ENCODE measurements at regions not wholly inside any gene's neighbourhood (a gene's known extent, or its start where the extent isn't known, plus 50 kb on each side); places are given as distances from the start of the nearest gene placed in this dataset.

GRCh38 chr1:112322983-112323678 lies 72.9 kb upstream of the CTTNBP2NL start:
- H3K9me2 ChIP-seq (replicated peaks; ENCODE audit: low read depth, low read length): no peaks in the 10 kb centered on the region
- peaks cover 6% of the 10 kb centered on the region for H3K27me3 ChIP-seq (ENCODE audit: insufficient read depth, low read length, poor library complexity, severe bottlenecking)
- no peaks in the 10 kb centered on the region for H4K20me1 ChIP-seq (ENCODE audit: insufficient read depth, low read length, poor library complexity, severe bottlenecking)
- no peak overlapping the region for H3K4me3 ChIP-seq (ENCODE audit: low read length, poor library complexity, severe bottlenecking)
- H3F3A ChIP-seq (ENCODE audit: low read depth): no peaks in the 10 kb centered on the region
- H3K36me3 ChIP-seq (ENCODE audit: insufficient read depth, low read length): no peaks in the 10 kb centered on the region
- no peaks in the 10 kb centered on the region for H3K9me3 ChIP-seq (ENCODE audit: insufficient read depth, low read depth, low read length)
- no peak overlapping the region for H2AFZ ChIP-seq (ENCODE audit: low read length)
- H3K79me2 ChIP-seq (ENCODE audit: insufficient read depth, low read length): no peaks in the 10 kb centered on the region
- H3K9ac ChIP-seq (ENCODE audit: low read depth, low read length, poor library complexity, severe bottlenecking): no peak overlapping the region
- peaks cover 4% of the 10 kb centered on the region for H3K4me1 ChIP-seq (ENCODE audit: insufficient read depth, low read length, poor library complexity, severe bottlenecking)
- TF ChIP-seq EZH2phosphoT487 (IDR thresholded peaks at IDR 0.05; ENCODE audit: borderline replicate concordance): no peak
- no peak overlapping the region for H3K4me2 ChIP-seq (ENCODE audit: low read depth, low read length, poor library complexity, severe bottlenecking)

- Histone ChIP-seq H3K79me2 (ENCODE audit: insufficient read depth, low read length) (no peaks in the 10 kb centered on the region), H4K20me1 (ENCODE audit: insufficient read depth, low read length, poor library complexity, severe bottlenecking) (no peaks in the 10 kb centered on the region), H3K4me1 (ENCODE audit: insufficient read depth, low read length, poor library complexity, severe bottlenecking) (no peaks in the 10 kb centered on the region), H2AFZ (ENCODE audit: low read length) (no peak overlapping the region), H3K9me3 (ENCODE audit: insufficient read depth, low read depth, low read length) (no peaks in the 10 kb centered on the region), H3K9me2 (replicated peaks; ENCODE audit: low read depth, low read length) (no peaks in the 10 kb centered on the region), H3K4me2 (ENCODE audit: low read depth, low read length, poor library complexity, severe bottlenecking) (no peak overlapping the region), H3F3A (ENCODE audit: low read depth) (no peaks in the 10 kb centered on the region), H3K9ac (ENCODE audit: low read depth, low read length, poor library complexity, severe bottlenecking) (no peak overlapping the region), H3K36me3 (ENCODE audit: insufficient read depth, low read length) (no peaks in the 10 kb centered on the region), H3K27me3 (ENCODE audit: insufficient read depth, low read length, poor library complexity, severe bottlenecking) (peaks cover 6% of the 10 kb centered on the region), H3K4me3 (ENCODE audit: low read length, poor library complexity, severe bottlenecking) (no peak overlapping the region)
- TF ChIP-seq EZH2phosphoT487 (IDR thresholded peaks at IDR 0.05; ENCODE audit: borderline replicate concordance): no peak
- TF ChIP-seq CTCF (conservative IDR thresholded peaks at IDR 0.05; ENCODE audit: low read length): no peak
Measured at GRCh38 chr1:112325504-112325903, 70.5 kb upstream of the CTTNBP2NL start.

- Histone ChIP-seq H3F3A (ENCODE audit: low read depth) (no peaks in the 10 kb centered on the region), H2AFZ (ENCODE audit: low read length) (no peak overlapping the region), H3K79me2 (ENCODE audit: insufficient read depth, low read length) (no peaks in the 10 kb centered on the region), H3K4me1 (ENCODE audit: insufficient read depth, low read length, poor library complexity, severe bottlenecking) (no peaks in the 10 kb centered on the region), H3K36me3 (ENCODE audit: insufficient read depth, low read length) (no peaks in the 10 kb centered on the region), H3K9ac (ENCODE audit: low read depth, low read length, poor library complexity, severe bottlenecking) (no peak overlapping the region), H3K9me2 (replicated peaks; ENCODE audit: low read depth, low read length) (no peaks in the 10 kb centered on the region), H3K27me3 (ENCODE audit: insufficient read depth, low read length, poor library complexity, severe bottlenecking) (peaks cover 6% of the 10 kb centered on the region), H3K4me3 (ENCODE audit: low read length, poor library complexity, severe bottlenecking) (no peak overlapping the region), H3K4me2 (ENCODE audit: low read depth, low read length, poor library complexity, severe bottlenecking) (no peak overlapping the region), H4K20me1 (ENCODE audit: insufficient read depth, low read length, poor library complexity, severe bottlenecking) (no peaks in the 10 kb centered on the region), H3K9me3 (ENCODE audit: insufficient read depth, low read depth, low read length) (no peaks in the 10 kb centered on the region)
- TF ChIP-seq EZH2phosphoT487 (IDR thresholded peaks at IDR 0.05; ENCODE audit: borderline replicate concordance) (no peak), CTCF (conservative IDR thresholded peaks at IDR 0.05; ENCODE audit: low read length) (no peak)
Measured at GRCh38 chr1:112328600-112328999, 67.4 kb upstream of the CTTNBP2NL start.
